Dedifferentiated amniotic fluid mesenchymal stem cell (primary cell): ENCODE measurements at regions not wholly inside any gene's neighbourhood (a gene's known extent, or its start where the extent isn't known, plus 50 kb on each side); places are given as distances from the start of the nearest gene placed in this dataset.
"Not testable (repeated sequence)": the region's sequence is repeated elsewhere in the genome, so short reads cannot be mapped to it uniquely, and the experiment has no call there.

ENCODE experiments used
- DNase-seq: peaks from one replicate; pipeline ENCODE4 v3.0.0-alpha.2; 2016; ENCODE audit errors: extremely low spot score

DNA sequence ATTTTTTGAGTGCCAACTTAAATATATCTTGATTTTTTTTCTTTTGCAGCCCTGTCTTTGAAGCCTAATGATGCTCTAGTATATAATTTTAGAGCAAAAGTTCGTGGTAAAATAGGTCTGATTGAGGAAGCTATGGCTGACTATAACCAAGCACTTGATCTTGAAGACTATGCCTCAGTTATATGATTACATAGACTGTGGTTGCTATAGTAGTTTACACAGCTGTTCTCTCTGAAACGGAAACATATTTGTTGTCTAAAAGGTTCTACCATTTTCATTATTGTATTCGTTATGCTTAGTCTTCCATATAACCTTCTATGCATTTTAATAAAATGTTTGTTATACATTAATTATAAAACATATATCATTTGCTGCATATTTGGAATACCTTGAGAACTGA, 246.7 kb downstream of the TTC6 start:
- DNase-seq, result no peak

DNA sequence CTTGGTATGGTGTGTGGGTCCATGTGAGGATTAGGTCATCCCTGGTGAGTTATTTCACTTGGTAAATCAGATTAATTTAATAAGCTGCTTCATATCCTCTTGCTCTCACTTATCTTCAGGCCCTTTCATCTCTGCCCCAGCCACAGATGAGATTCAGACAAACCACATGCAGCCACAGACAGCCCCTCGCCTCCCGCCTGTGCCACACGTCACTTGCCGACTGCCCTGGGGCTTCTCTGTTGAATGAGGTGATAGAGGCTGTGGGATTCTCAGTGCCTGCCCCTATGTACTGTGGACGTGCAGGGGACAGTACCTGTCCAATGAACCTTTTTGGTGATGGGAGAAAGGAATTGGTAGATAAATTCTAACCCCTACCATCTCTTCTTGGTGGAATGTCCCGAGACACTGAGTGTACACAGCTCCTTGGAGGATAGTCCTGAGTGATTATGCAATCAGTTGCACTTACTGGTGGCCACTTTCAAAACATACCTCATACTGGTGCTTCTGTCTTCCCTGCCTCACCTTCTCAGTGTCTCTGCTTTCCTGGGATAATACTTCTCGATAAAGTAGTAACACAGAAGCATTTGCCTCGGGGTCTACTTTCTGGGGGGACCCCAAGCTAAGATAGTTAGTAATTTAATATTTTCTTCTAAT, 248.7 kb downstream of the TTC6 start:
- DNase-seq, result no peak

DNA sequence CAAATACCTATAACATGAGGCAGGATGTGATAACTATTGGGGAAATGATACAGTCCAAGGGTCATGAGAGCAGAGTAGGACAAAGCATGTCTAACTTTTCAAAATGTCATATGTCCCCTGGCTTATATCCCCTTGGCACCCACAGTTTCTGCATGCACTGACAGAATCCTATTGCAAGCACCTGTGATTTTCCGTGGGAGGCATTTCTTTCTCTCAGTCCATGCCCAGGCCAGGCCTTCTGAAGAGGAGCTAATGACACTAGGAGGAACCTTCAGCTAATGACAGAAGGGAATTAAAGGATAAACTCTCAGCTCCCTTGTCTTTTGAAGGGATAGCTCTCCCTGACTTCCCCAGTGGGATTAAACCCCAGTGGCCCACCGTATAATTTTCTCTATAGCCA, 249.2 kb downstream of the TTC6 start:
- DNase-seq, result no peak

DNA sequence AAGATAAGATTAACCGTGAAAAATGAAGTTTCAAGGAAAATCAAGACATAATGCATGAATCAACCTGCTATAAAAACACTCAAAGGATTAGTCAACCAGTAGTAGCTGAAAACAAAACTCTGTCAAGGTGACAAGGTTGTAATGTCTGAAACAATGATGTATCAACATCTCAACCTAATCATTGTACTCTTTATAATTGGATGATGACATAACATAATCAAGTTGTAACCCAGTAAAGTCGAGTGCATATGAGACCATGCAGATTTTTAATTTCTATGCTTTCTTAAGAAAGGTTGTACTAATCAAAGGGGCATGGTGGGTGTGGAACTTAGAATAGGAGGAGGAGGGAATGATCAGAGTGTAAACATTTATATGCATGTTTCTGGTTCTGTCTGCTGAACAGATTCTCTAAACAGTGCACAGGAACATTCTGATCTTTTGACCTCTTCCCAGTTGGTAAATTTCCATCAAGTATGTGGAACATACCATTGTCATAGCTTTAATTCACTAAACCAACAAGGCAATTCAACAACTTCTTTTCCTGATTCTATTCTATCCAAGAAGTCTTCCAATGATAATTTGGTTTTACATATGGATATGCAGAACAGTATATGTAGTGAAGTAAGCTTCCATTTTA, 253.7 kb downstream of the TTC6 start:
- no peak for DNase-seq

DNA sequence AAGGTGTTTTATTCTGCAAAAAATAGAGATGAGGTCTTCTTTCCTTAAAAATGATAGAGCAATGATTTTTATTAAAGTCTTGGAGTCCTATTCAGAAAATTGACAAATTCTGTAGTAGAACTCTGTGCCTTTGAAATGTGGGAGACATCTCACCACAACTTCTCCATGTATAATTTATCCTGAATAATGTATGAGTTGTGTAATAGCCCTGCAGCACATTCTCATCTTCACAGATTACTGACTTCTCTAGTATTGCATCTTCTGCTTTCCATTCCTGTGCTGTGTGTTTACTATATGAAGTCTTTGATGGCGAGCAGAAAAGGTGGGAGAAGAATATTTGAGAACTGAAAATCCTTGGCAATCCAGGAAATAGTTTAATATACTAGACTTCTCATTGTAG, 255.6 kb downstream of the TTC6 start:
- no peak for DNase-seq

DNA sequence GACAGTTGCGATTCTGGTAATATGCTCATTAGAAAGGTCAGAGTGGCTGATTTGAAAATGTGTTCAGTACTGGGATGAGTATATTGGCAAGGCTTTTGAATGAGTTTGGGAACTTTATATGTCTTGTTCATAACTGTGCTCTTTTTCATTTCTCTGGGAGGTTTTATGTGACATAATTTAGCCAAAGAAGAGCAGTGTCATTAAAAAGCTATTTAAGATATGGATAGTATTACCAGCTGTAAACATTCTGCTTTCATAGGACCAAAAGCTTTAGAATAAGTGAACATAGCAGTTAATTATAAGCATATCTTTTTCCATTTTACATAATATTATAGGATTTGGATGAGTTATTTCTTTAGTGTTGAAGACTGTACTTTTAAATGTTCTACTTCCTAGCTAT, 260.4 kb downstream of the TTC6 start:
- no peak for DNase-seq

DNA sequence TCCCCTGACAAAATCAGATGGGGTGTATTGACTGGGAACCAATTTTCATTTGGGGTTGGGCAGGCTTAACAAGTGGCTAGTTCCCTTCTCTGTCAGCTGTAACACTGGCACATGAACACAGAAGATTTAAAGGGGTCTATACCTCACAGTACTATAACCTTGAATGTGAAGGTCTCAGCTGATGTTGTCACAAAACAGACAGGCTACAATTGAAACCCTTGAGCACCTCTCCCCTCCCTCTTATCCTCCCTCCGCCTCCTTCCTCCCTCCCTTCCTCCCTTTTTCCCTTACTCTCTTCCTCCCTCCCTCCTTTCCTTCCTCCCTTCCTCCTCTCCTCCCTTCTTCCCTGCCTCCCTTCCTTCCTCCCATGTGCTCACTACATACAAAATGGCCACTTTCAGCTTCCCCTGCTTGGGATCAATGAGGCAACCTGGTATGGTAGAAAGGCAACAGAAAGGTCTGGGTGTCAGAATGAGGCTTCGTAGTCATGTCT, 262.4 kb downstream of the TTC6 start:
- DNase-seq, result no peak

DNA sequence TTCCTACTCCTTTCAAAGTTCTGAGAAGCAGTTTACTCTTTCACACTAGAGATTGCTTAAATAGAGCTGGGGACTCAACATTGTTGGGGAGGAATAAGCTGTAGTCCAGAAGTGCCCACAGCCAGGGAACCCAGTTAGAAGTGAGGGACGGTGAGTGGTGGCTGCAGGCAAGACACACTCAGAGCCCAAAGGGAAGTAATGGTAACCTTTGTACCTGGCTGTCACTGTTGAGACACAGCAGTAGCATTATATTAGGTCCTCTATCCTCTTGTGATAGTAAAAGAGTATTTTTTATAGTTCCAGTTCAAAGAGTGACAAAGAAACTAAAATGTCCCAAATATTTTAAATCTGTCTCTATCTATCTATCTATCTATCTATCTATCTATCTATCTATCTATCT, 263.3 kb downstream of the TTC6 start:
- no peak for DNase-seq

DNA sequence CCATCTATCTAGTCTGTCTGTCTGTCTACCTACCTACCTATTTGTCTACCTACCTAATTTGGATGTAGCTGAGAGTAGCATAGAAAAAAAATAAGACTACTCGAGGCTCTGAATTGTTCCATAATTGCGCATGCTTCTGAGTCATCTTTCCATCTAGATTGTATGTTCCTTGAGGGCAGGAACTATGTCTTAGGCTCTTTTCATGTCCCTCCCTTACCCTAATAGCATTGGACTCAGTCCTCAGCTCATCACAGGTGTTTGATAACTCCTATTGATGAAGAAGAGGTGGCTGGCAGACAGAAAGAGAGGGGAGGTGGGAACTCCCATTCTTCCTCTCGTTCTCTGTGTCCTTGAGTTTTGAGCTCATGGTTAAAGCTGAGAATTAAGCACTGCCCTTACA, 263.7 kb downstream of the TTC6 start:
- no peak for DNase-seq

DNA sequence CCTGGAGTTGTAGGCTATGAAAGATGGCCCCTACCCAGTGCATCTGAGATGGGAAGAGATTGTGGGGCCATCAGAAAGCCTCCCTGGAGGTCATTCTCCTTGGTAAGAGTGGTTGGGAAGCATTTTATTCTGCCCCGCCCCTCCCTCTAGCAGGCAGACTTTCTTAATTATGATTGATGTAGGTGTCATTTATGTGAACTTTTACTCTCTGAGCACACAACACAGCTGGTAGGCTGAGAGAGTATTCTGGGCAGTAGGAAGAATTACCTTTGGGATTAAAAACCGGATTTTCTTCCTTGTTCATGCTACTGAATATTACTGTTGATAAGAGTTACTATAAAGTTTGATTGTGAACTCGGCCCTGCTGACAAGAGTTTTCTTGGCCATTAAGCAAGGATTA, 266.8 kb downstream of the TTC6 start:
- DNase-seq, result no peak

DNA sequence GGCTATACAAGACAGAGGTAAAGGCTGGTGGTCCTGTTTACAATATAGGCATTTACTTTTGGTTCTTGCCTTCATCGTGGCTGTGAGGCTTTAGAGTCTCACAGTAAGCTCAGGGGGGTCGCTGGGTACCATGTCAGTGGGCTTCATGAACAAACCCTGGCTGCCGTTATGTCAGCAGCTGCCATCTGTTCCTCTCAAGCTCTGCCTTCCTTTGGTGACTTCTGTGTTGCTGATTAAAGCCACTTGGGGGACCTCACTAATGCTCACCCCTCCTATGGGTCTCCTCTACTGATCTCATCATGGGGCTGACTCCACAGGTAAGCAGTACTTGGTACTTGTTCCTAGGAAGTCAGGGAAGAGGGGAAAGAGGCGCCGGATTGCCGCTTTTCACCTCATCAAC, 268.7 kb downstream of the TTC6 start:
- DNase-seq, result no peak

DNA sequence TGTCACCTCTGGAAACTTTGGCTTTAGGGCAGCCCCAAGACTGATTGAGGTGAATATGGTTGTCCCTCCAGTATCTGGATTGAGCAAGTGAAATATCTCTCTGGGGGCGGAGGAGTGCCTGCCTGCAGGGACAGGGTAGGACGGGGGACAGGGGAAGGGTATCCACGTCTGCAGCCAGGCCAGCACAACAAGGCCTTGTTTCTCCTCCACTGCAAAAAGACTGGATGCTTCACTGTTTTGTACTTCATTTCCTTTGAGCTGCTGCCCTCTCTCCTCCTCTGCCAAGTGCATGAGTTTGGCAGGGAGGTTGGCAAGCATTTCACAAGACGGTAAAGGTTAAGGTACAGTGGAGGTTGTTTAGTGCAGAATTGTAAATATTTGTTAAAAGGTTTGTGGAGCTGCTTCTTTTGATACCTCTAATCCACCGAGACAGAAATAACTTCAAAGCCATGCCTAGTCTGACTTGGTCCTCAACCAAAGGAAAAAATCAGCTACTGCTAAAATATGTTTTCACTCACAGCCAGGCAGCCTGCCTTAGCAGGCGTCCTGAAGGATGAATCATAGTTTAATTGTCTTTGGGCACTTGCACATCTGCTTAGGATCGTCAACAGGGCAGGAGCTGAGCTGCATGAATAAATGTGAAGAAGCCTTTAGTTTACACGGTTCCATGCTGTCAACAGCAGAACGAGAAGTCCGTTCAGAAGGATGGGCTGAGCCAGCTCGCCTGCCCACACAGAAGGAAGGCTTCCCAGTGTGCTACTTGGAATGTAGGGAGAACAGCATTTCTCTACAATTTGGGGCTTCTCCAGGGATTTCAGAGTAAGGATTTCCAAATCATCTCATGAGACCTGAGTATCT, 269.7 kb downstream of the TTC6 start:
- peak; percentile 41 for DNase-seq

DNA sequence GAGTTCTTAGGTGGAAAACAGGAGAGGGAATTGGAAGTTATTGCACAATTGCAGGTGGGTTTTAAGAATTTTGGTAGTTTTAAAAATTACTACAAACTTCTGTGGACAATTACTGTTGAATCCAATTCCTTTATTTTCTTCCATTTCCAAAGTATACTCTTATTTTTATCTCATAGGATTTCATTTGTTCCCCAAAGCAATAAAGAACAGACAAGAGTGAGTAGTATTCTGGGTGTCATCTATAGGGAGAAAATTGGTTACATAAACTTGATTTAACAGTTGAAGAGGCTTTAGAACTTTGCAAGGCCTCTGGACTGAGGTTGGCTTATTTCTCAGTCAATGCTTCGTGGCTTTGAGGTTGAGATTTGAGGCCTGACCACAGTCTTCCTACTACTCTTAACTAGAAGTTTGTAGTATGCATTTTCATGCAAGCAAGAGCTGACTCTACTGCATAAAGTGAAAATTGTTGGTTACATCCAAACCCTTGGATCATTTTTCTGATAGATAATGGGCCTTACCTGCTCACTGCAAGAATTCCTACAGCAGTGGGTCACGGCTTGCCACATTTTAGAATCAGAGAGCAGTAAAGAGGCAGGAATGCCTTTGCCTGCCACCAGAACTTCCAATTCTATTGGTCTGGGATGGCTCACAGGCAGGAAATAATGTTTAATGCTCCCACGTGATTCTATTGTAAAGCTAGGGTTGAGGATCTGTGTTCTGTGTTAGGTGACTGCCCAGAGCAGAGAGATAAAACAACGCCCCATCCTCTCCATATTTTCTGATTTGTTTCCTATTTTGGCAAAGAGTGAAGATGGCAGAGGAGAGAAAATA, 270.5 kb downstream of the TTC6 start:
- DNase-seq, result no peak

DNA sequence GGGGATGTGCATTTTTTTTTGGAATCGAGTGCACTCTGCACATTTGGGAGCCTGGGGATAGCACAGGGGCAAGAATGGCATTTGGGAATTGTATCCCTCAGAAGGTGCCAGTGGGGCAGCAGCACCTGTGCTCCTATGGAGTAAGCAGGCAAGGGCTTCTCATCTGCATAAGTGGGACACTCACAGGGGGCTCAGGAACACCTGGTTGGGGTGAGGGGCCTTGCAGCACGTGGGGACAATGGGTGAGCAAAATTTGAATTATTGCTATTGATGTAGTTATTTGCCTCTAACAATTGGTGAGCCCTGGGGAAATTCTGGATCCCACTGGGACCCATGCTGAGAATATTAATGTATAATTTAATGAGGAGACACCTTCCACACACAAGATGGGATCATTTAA, 274.2 kb downstream of the TTC6 start:
- no peak for DNase-seq

DNA sequence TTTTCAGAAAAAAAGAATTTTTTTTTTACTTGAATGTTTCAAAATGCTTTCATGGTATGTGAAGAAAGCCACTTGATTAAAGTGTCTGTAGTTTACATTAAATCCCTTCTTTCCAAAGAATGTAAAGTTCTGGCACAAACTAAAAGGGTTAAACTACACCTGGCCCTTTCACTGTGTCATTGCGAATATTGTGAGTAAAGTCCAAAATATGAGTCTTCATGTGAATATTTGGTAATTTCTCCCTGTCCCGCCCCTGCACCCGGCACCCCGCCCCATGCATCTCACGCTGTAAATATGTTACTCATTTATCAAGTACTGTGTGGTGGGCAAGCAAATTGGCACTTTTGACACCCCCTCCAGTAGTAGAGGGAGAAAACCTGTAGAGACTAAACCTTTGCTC, 274.7 kb downstream of the TTC6 start:
- no peak for DNase-seq

DNA sequence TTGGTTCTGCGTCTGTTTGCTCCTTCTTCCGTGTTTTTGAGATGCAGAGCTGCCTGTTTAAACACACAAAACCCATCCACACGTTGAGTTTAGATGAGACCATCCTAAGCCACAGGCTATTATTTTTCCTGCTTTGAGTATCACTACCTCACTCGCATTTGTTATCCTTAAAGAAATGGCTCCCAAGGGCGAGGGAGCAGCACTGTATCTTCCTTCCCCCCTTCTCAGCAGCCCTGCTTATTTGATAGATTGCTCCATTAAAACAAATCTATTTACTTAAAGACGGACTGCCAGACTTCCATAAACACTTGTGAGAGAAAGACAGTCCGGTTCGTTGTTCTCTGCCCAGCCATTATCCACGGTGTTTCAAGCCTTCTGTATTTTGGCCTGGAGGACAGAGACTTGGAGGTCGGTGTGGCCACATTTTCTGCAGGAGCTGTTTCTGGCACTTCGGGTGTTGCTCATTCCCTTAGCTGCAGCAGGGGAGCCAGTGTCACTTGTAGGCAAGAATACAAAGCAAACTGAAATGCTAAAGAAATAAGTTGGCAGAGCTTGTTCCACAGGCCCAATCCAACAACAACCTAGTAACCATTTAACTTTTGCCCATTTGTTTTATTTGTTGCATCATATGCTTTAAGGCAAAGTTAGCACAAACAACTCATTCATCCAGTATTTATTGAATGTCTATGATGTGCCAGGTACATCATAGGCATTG, 275.4 kb downstream of the TTC6 start:
- DNase-seq, result no peak

DNA sequence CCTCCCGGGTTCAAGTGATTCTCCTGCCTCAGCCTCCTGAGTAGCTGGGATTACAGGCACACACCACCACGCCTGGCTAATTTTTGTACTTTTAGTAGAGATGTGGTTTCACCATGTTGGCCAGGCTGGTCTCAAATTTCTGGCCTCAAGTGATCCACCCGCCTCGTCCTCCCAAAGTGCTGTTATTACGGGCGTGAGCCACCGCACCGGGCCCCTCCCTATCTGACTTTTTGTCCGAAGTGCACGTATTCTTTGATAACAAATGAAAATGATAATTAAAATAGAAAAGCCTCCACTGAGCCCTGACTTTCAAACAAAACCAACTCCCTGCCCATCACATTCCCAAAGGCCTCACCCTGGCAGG, 278.6 kb downstream of the TTC6 start:
- DNase-seq, result not testable (repeated sequence)

DNA sequence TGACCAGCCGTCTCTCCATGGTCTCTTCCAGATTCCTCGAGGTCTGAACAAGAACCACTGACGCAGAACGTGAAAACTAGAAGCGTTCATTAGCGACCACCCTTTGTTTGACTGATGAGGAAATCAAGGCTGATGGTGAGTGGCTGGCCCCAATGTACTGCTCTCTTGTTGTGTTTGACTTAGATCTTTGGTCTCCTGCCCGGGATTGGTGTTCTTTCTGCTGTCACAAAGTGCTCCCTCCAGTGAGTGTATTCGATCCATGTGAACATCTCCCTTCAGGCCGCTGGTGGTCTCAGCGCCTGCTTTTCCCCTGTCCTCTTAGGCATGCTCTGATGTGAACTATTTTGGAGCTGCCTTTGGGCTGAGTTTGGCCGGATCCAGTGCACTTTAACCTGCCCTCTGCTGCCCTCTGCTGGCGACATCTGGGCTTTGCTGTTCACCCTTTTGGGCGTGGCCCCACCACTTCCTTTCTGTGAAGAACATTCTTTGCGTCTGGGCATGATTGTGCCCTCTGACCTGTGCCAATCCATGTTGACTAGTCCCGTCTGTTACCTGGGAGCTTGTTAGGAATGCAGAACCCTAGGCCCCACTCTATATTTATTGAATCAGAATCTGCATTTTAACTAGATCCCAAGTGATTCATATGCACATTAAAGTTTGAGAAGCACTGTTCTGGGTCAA, 279.1 kb downstream of the TTC6 start:
- peak; percentile 55 for DNase-seq

DNA sequence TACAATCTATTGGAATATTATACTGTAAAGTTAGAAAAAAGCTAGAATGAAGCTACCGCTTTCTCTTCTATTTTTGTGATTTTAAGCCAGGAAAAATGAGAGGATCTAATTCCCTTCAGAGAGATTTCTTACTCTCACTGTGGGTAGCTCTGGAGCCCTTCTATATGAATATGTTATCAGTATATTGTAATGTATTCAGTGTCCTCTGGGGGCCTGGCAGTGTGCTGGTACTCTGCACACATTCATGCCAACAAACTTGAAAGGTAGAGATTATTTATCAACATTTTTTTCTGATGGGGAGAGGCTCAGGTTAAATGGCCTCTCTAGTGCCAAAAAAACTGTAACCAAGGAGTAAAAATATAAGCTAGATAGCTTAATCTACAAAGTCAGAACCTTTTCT, 292.8 kb downstream of the TTC6 start:
- no peak for DNase-seq

DNA sequence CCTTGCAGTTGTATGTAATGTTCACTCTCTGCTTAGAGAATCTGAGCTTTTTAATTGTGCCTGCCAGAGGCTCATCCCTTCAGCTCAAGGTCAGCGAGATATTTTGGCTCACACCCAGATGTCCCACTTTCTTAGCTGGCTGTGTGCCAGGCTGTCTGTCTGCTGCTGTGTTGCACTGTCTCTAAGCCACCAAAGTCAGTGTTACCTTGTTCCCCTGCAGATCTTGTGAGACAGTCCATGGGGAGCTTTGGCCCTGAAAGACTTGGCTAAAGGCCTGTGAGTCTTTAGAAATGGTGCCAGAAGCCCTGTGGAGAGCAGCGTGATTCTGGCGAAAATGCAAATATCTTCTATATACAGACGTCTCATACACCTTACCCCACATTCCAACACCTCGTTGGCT, 293.7 kb downstream of the TTC6 start:
- no peak for DNase-seq

DNA sequence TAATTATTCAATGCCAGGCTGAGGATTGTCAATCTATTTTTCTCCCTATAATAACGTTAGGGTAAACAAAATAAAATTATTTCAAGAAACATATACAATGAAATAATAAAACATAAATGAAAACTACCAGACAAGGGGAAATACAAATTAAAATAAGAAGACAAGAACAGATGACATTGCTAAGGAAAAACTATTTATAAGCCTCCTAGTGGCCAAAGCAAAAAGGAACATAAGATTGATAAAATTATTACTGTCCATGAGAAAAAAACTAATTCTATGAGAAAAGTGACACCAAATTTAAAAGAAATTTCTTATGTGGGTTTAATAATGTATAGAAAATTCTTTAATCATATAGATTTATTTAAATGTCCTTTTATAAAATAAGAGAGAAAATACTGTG, 294.7 kb downstream of the TTC6 start:
- DNase-seq, result no peak
